22Rv1 (cell line): ENCODE measurements at regions not wholly inside any gene's neighbourhood (a gene's known extent, or its start where the extent isn't known, plus 50 kb on each side); places are given as distances from the start of the nearest gene placed in this dataset.

Experiments
- CTCF ChIP-seq: fragments of 450-650 bp; IDR thresholded peaks from 2 replicates; pipeline ENCODE4 v1.5.1; 2017; ENCODE audit warnings: mild to moderate bottlenecking
- ZFX ChIP-seq: fragments of 450-650 bp; IDR thresholded peaks from 2 replicates; pipeline ENCODE4 v1.6.1; 2017; ENCODE audit warnings: antibody characterized with exemption, borderline replicate concordance

- TF ChIP-seq CTCF (no peak), ZFX (no peak)
These were observed 177.0 kb upstream of the NECTIN3 start for GRCh38 chr3:110894574-110894973.
